ENCODE measurements at regions not wholly inside any gene's neighbourhood (a gene's known extent, or its start where the extent isn't known, plus 50 kb on each side); places are given as distances from the start of the nearest gene placed in this dataset.

DNA sequence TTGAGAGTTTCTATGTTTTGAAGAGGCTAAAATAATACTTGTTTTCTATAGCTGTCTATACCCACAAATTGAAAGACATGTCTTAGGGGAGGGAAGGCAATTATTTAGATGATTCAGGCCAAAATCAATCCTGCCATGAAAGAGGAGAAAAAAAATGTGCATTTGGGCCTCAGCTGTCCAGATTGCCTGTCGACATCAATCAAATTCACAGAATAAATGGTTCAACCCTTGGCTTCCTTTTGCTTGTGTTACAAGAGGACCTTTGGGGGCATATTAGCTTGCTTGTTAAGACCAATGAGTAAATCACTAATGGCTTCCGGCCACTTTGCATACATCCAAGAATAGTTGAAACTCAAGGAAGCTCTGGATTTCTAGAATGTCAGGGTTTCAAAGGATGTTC is 900.8 kb upstream of the CELF4 start:
- Histone ChIP-seq H3K9ac (no peak overlapping the region), H3K4me2 (no peak overlapping the region), H3K4me1 (ENCODE audit: low read depth, poor library complexity, severe bottlenecking) (no peaks in the 10 kb centered on the region), H3K4me3 (IDR thresholded peaks at IDR 0.05; ENCODE audit: insufficient read depth, low read depth, low read length) (no peak overlapping the region), H3K27ac (no peak overlapping the region), H3K27me3 (ENCODE audit: insufficient read depth, low read depth) (no peaks in the 10 kb centered on the region), H3K36me3 (ENCODE audit: insufficient read depth) (no peaks in the 10 kb centered on the region), H3K79me2 (ENCODE audit: insufficient read depth, low read depth) (no peaks in the 10 kb centered on the region), H2AFZ (ENCODE audit: low read depth) (no peak overlapping the region), H4K20me1 (ENCODE audit: insufficient read depth) (no peaks in the 10 kb centered on the region)
- TF ChIP-seq, protein P1, sequence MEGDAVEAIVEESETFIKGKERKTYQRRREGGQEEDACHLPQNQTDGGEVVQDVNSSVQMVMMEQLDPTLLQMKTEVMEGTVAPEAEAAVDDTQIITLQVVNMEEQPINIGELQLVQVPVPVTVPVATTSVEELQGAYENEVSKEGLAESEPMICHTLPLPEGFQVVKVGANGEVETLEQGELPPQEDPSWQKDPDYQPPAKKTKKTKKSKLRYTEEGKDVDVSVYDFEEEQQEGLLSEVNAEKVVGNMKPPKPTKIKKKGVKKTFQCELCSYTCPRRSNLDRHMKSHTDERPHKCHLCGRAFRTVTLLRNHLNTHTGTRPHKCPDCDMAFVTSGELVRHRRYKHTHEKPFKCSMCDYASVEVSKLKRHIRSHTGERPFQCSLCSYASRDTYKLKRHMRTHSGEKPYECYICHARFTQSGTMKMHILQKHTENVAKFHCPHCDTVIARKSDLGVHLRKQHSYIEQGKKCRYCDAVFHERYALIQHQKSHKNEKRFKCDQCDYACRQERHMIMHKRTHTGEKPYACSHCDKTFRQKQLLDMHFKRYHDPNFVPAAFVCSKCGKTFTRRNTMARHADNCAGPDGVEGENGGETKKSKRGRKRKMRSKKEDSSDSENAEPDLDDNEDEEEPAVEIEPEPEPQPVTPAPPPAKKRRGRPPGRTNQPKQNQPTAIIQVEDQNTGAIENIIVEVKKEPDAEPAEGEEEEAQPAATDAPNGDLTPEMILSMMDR (conservative IDR thresholded peaks at IDR 0.05; ENCODE audit: low read depth, low read length), result no peak

DNA sequence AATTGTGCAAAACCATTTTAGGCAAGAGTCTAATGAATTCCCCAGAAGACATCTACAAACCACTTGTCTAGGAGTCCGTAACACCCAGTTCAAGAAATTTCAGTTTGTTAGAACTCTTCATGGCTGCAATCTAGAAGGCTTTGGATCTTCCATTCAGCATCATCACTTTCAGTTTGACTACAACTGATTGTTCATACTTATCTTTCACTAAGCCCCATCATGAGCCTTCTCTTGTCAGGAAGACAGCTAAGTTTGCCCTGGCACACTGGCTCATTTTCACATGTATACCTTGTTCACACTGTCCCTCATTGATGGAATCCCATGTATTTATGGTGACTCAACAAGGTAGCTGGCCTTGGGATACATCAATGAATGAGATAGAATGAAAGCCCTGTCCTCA is 898.4 kb upstream of the CELF4 start:
- Histone ChIP-seq H3K79me2 (ENCODE audit: insufficient read depth, low read depth) (no peaks in the 10 kb centered on the region), H3K36me3 (ENCODE audit: insufficient read depth) (no peaks in the 10 kb centered on the region), H3K4me2 (no peak overlapping the region), H3K4me1 (ENCODE audit: low read depth, poor library complexity, severe bottlenecking) (no peaks in the 10 kb centered on the region), H3K4me3 (IDR thresholded peaks at IDR 0.05; ENCODE audit: insufficient read depth, low read depth, low read length) (no peak overlapping the region), H3K9ac (no peak overlapping the region), H3K27me3 (ENCODE audit: insufficient read depth, low read depth) (no peaks in the 10 kb centered on the region), H2AFZ (ENCODE audit: low read depth) (no peak overlapping the region), H4K20me1 (ENCODE audit: insufficient read depth) (no peaks in the 10 kb centered on the region), H3K27ac (no peak overlapping the region)
- TF ChIP-seq, protein P1 (conservative IDR thresholded peaks at IDR 0.05; ENCODE audit: low read depth, low read length), result no peak

GRCh38 chr18:38460657-38461056 is 895.1 kb upstream of the CELF4 start:
- Histone ChIP-seq H3K4me1 (ENCODE audit: low read depth, poor library complexity, severe bottlenecking) (no peaks in the 10 kb centered on the region), H3K79me2 (ENCODE audit: insufficient read depth, low read depth) (no peaks in the 10 kb centered on the region), H3K27me3 (ENCODE audit: insufficient read depth, low read depth) (no peaks in the 10 kb centered on the region), H3K9ac (no peak overlapping the region), H2AFZ (ENCODE audit: low read depth) (no peak overlapping the region), H3K27ac (no peak overlapping the region), H3K4me3 (IDR thresholded peaks at IDR 0.05; ENCODE audit: insufficient read depth, low read depth, low read length) (no peak overlapping the region), H4K20me1 (ENCODE audit: insufficient read depth) (no peaks in the 10 kb centered on the region), H3K36me3 (ENCODE audit: insufficient read depth) (no peaks in the 10 kb centered on the region), H3K4me2 (no peak overlapping the region)
- TF ChIP-seq, protein P1 (conservative IDR thresholded peaks at IDR 0.05; ENCODE audit: low read depth, low read length), result no peak

- Histone ChIP-seq H4K20me1 (ENCODE audit: insufficient read depth) (no peaks in the 10 kb centered on the region), H3K4me2 (no peak overlapping the region), H3K79me2 (ENCODE audit: insufficient read depth, low read depth) (no peaks in the 10 kb centered on the region), H3K27ac (no peak overlapping the region), H3K4me1 (ENCODE audit: low read depth, poor library complexity, severe bottlenecking) (no peaks in the 10 kb centered on the region), H3K4me3 (IDR thresholded peaks at IDR 0.05; ENCODE audit: insufficient read depth, low read depth, low read length) (no peak overlapping the region), H2AFZ (ENCODE audit: low read depth) (no peak overlapping the region), H3K9ac (no peak overlapping the region), H3K27me3 (ENCODE audit: insufficient read depth, low read depth) (no peaks in the 10 kb centered on the region), H3K36me3 (ENCODE audit: insufficient read depth) (no peaks in the 10 kb centered on the region)
- TF ChIP-seq, protein P1 (conservative IDR thresholded peaks at IDR 0.05; ENCODE audit: low read depth, low read length), result no peak
These were observed 893.8 kb upstream of the CELF4 start for GRCh38 chr18:38459131-38459994.
